Skin of body (tissue), 1 donor: ENCODE measurements at regions not wholly inside any gene's neighbourhood (a gene's known extent, or its start where the extent isn't known, plus 50 kb on each side); places are given as distances from the start of the nearest gene placed in this dataset.
"Not testable (repeated sequence)": the region's sequence is repeated elsewhere in the genome, so short reads cannot be mapped to it uniquely, and the experiment has no call there.

Source experiments
- DNase-seq: peaks from one replicate; lab custom pipeline; 2025; lab: John Stamatoyannopoulos, UW

- no peak for DNase-seq
Observed at GRCh38 chr4:11650801-11651596, 222.3 kb upstream of the HS3ST1 start.

DNA sequence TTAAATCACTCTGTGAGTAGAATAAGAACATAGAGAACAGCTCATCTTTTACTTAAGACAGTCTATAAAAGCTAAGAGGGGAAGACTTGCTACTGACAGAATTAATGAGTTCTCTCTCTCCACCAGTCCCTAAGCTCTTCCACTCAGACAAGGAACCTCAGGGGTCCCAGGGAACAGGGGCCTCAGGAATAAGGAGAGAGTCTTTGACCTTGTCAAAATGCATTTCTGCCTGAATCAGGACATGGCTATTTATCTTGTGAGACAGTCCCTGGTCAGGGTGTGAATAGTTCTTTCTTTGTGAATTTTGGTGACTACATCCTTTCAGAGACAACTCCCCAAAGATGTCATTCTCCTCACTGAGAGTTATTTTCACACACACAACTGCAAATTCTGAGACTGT is 218.7 kb upstream of the HS3ST1 start:
- no peak for DNase-seq

- DNase-seq: not testable (repeated sequence)
Observed at GRCh38 chr4:11643081-11643480, 214.4 kb upstream of the HS3ST1 start.

DNA sequence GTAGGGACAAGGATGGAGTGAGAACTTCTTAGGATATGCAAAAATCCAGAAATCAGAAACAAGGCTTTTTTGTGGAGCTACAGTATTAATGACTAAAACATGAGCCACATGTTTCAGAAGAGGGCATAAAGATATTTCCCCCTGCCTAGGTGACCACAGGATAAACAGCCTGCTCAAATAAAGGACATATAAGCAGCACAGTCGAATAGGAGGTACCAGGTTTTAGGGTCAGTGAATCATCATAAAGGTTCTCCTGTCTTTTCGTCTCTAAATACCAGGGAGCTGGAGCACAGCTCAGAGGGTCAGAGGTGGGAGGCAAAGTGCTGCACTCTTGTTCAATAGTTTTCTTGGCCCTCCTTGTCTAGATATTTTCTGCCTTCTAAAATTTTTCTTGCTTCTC is 211.9 kb upstream of the HS3ST1 start:
- no peak for DNase-seq

DNA sequence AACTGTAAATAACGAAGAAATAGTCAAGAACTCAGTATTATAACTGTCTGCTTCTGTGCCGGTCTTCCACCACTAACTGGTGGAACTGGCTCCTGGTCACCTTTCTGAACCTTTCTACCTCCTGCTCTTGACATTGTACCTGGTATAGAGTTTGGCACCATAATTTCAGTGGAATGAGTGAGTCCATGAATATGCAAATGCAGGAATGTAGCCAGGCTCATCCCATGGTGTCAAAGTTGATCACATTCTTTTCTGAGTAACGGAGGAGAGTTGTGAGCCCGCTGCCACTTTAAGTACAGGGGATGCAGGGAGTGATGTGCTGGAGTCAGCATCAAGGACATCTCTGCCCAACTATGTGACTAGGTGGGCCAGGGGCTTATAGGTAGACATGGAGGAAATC is 207.9 kb upstream of the HS3ST1 start:
- no peak for DNase-seq

DNA sequence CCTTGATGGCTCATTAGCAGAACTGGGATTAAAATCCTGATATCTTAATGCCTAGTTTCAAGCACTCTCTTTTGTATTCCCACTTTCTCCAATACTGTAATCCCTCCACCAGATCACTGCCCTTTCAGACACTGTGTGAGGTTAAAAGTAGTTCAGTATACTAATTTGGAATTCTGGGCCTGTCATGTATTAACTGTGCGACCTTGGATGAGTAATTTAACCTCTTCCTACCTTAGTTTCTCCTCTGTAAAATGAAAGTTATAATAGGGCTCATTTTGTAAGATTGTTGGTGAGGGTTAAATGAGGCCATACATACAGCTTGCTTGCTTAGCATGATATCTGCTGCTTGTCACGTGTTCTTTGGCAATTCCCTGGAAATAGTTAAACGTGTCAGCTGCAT is 207.3 kb upstream of the HS3ST1 start:
- DNase-seq: no peak

- DNase-seq: no peak
Observed at GRCh38 chr4:11635342-11635741, 206.6 kb upstream of the HS3ST1 start.

DNA sequence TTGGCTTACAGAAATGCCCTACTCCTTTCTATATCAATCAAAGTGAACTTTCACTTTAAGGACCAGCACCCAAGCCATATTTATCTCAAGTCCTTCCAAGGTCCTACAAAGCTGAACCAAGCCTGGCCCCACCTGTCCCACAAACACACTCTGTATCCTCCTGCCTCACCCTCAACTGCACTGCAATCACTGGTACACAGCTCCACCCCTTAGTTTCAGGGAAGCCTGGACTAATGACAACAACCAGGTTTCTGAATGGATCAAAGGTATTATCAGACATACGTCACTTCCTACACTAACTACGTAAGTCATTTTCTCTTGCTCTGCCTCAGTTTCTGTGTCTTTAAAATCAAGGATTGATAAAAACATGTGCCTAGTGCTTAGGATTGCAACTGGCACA is 205.6 kb upstream of the HS3ST1 start:
- DNase-seq: no peak

- DNase-seq: no peak
Observed at GRCh38 chr4:11633430-11633829, 204.7 kb upstream of the HS3ST1 start.

DNA sequence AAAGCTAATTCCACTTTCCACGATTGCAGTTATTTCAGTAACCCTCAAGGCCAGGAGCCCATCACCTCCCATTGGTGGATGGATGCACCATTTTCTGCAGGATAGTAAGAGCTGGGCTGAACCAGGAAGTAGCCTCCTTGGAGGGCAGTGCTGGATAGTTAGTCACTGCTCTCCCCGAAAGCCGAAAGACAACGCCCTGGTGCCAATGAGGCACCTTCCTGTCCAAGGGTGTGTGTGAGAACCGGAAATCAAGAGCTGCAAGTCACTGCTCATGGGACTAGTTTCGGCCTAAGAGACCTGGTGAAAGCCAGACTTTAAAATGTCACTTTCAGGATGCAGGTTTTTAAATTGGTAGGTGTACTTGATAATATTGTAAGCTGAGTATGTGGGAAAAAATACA is 203.8 kb upstream of the HS3ST1 start:
- DNase-seq: no peak

DNA sequence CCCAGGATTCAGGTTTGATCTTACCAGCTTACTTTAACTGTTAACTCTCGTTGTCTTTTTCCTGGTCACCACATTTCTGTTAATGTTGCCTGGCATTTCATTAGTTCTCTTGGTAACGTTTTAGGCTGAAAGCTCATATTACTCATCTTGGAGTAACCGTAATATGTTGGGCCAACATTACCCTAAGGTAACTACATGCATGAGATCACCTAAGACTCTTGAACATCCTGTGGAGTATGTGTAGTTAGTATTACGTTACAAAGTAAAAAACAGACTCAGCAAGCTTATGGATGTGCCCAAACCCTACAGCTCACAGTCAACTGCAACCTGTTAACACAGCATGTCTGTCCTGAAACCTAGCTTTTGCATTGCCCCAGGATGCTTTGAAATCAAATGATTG is 203.3 kb upstream of the HS3ST1 start:
- no peak for DNase-seq

DNA sequence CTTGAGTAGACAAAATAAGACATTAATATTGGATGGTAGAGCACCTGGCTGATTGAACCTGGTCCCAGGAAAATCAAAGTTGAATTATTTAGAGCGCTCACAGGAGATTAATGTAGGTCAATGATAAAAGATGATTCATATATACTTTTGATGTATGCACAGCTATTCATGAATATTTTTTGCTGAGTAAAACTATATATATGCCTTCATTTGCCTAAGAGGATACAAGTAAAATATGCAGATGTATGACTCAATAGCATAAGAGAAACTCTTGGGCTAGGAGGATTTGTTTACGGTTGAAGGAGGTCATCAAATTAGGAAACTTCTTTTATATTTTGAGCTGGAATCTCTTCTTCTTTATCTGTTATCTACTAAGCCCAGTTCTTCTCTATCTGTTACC is 202.7 kb upstream of the HS3ST1 start:
- no peak for DNase-seq

- DNase-seq: no peak
Observed at GRCh38 chr4:11628093-11628725, 199.5 kb upstream of the HS3ST1 start.

GRCh38 chr4:11626066-11626465 is 197.4 kb upstream of the HS3ST1 start:
- no peak for DNase-seq

DNA sequence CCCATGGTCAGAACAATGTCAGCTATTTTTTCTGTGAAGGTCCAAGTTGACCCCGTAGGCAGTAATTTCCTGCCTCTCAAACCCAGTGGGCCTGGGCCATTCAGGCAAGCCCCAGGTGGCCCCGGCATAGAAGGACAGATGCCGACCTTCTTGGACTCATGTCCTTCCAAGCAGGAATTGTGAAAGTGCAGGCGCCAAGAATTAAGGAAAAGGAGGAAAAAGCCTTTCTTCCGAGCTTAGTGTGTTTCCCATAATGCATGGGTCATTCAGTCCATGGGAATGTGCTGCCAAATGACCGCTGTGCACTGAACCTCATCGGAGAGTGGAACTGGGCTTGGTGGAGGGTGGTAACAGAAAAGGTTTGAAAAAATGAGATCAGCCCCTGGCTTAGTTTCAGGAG is 196.5 kb upstream of the HS3ST1 start:
- no peak for DNase-seq

DNA sequence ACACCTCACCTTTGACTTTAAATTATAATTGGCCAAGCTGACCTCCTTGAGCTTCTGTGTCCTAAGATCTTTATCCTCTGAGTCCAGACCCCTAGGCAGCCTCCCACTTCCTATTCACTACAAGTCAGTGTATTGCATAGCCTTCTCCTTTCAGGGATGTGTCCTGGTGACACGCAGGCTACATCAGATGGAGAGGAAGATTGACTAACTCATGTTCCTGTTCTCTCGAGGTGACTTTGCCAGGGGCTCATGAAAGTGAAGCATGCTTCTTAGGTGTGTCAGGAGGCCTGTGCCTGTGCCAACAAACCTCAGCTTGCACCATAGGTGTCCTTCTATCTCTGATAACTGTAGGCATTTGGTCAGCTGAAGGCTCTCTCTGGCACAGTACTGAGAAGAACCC is 195.7 kb upstream of the HS3ST1 start:
- DNase-seq: no peak

- DNase-seq: no peak
Observed at GRCh38 chr4:11623726-11624037, 195.0 kb upstream of the HS3ST1 start.

DNA sequence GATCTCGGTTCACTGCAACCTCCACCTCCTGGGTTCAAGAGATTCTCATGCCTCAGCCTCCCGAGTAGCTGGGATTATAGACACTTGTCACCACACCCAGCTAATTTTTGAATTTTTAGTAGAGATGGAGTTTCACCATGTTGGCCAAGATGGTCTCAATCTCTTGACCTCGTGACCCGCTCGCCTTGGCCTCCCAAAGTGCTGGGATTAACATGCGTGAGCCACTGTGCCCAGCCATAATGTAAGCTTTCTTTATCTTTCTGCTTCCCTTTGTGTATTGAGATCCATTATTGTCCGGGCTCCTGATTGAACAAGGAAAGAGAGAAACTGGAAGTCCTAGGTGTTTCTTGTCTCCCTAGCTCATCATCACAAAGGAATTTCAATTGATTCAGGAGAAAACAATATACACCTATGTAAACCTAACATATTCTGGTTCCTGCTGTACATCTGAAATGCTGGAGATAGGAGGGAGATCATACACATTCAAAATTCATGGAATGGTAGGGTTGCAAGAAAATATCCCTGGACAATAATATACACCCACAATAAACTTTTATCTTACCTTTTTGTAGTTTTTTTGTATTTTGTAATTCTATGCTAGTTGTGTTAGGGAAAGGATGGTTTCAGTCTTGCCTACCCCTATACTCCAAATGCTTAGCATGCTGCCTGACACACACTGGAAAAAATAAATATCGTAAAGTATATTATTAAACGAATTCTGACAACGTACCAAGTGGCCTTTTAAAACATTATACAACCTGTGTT is 194.4 kb upstream of the HS3ST1 start:
- no peak for DNase-seq

DNA sequence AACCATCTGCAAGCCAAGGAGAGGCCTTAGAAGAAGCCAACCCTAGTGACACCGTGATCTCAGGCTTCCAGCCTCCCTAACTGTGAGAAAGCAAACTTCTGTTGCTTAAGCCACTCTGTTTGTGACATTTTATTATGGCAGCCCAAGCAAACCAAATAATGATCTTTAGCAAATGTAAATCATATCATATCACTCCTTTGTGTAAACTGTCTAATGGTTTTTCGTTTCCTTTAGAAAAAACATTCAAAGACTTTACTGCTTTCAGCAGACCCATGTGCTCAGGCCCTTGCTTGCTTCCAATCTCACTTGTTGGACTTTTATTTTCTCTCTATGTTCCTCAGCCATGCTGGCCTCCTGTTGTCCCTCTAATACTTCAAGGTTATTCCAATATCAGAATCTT is 192.2 kb upstream of the HS3ST1 start:
- no peak for DNase-seq

- no peak for DNase-seq
Observed at GRCh38 chr4:11618666-11619282, 190.1 kb upstream of the HS3ST1 start.

DNA sequence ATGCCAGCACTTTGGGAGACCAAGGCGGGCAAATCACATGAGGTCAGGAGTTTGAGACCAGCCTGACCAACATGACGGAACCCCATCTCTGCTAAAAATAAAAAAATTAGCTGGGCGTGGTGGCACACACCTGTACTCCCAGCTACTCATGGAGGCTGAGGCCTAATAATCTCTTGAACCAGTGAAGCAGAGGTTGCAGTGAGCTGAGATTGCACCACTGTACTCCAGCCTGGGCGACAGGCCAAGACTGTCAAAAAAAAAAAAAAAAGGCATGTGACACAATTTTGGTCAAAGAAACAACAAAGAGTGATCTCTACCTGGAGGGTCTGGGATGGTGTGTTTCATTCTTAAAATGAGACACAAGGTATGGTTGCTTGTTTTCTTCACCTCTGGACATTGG is 188.2 kb upstream of the HS3ST1 start:
- no peak for DNase-seq

- DNase-seq: no peak
Observed at GRCh38 chr4:11615601-11616000, 186.9 kb upstream of the HS3ST1 start.
